Fibroblast of peridontal ligament (primary cell): ENCODE measurements at regions not wholly inside any gene's neighbourhood (a gene's known extent, or its start where the extent isn't known, plus 50 kb on each side); places are given as distances from the start of the nearest gene placed in this dataset.
A peak's percentile ranks its signal among the peaks of the same experiment; 100 is the strongest.
"Not testable (repeated sequence)": the region's sequence is repeated elsewhere in the genome, so short reads cannot be mapped to it uniquely, and the experiment has no call there.

Source experiments
- DNase-seq: peaks from one replicate; pipeline ENCODE4 v3.0.0-alpha.2; 2010; ENCODE audit errors: extremely low read depth

GRCh38 chr5:154702477-154702876 is 52.7 kb upstream of the LARP1 start:
- DNase-seq, result no peak

- DNase-seq, result not testable (repeated sequence)
These were observed 53.5 kb upstream of the LARP1 start for GRCh38 chr5:154701725-154702124.

- DNase-seq, result no peak
These were observed 54.0 kb upstream of the LARP1 start for GRCh38 chr5:154701181-154701580.

GRCh38 chr5:154700289-154700928 is 54.8 kb upstream of the LARP1 start:
- DNase-seq, result not testable (repeated sequence)

- no peak for DNase-seq
These were observed 56.4 kb upstream of the LARP1 start for GRCh38 chr5:154698763-154699162.

GRCh38 chr5:154697371-154697770 is 57.8 kb upstream of the LARP1 start:
- peak; percentile 30 for DNase-seq

GRCh38 chr5:154696891-154697290 is 58.3 kb upstream of the LARP1 start:
- no peak for DNase-seq

GRCh38 chr5:154694159-154694558 is 61.0 kb upstream of the LARP1 start:
- DNase-seq, result no peak

GRCh38 chr5:154690488-154690887 is 64.7 kb upstream of the LARP1 start:
- DNase-seq, result no peak

- DNase-seq, result no peak
These were observed 68.7 kb upstream of the LARP1 start for GRCh38 chr5:154686490-154686889.

- DNase-seq, result no peak
These were observed 71.9 kb upstream of the LARP1 start for GRCh38 chr5:154683101-154683880.

GRCh38 chr5:154679501-154679900 is 75.7 kb upstream of the LARP1 start:
- no peak for DNase-seq

- peak; percentile 12 for DNase-seq
These were observed 77.3 kb upstream of the LARP1 start for GRCh38 chr5:154677921-154678320.

GRCh38 chr5:154676508-154676907 is 78.7 kb upstream of the LARP1 start:
- DNase-seq, result no peak

GRCh38 chr5:154674029-154674428 is 81.1 kb upstream of the LARP1 start:
- DNase-seq, result no peak

GRCh38 chr5:154673506-154673905 is 81.7 kb upstream of the LARP1 start:
- DNase-seq, result no peak

- not testable (repeated sequence) for DNase-seq
These were observed 85.3 kb upstream of the LARP1 start for GRCh38 chr5:154669913-154670312.

- no peak for DNase-seq
These were observed 85.8 kb upstream of the LARP1 start for GRCh38 chr5:154669402-154669801.

GRCh38 chr5:154664869-154665268 is 90.3 kb upstream of the LARP1 start:
- no peak for DNase-seq

- DNase-seq, result no peak
These were observed 91.8 kb upstream of the LARP1 start for GRCh38 chr5:154663424-154663823.

- DNase-seq, result peak; percentile 27
These were observed 100.4 kb upstream of the LARP1 start for GRCh38 chr5:154654486-154655371.

GRCh38 chr5:154653764-154654485 is 101.3 kb upstream of the LARP1 start:
- DNase-seq, result peak; percentile 39
